ENCODE measurements at regions not wholly inside any gene's neighbourhood (a gene's known extent, or its start where the extent isn't known, plus 50 kb on each side); places are given as distances from the start of the nearest gene placed in this dataset.

DNA sequence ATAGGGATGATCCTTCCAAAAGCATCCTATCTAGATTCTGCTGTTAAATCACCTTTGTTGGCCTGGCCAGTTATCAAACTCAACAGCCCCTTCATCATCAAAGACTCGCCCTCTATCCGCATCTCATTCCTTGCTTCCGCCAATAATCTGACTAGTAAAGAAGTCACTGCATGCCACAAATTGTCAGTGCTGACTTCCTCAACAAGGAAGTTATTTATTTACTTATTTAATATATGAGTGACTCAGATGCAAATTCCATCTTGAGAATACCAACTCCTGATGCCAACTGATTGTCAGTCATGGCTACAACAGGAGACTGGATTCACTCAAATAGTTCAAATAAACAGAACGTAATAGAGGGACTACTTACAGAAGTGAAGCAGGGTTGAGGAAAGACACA, 283.8 kb downstream of the TRIML1 start:
- no peak for TF ChIP-seq CTCF (IDR thresholded peaks at IDR 0.05)
- no peak for TF ChIP-seq EP300 (IDR thresholded peaks at IDR 0.05)
